IMR-90 (cell line): ENCODE measurements at regions not wholly inside any gene's neighbourhood (a gene's known extent, or its start where the extent isn't known, plus 50 kb on each side); places are given as distances from the start of the nearest gene placed in this dataset.

ENCODE experiments used
- ATAC-seq: fragments of 200-7000 bp; cut with Tn5 transposase; 2 replicates; pipeline ENCODE4 v1.9.1; 2020; ENCODE audit warnings: low read depth, mild to moderate bottlenecking, moderate library complexity
- BruUV-seq: library from RNA; stranded (reverse); fragments of 400-500 nt; replicated peaks from 2 replicates; lab custom pipeline; 2021; lab: Mats Ljungman, UMichigan
- CTCF ChIA-PET: fragments of 300-600 bp; formaldehyde crosslinking; extraction: SDS; loops from one replicate; lab custom pipeline; 2021; ENCODE audit warnings: antibody characterized with exemption; lab: Yijun Ruan, JAX
- POLR2A ChIA-PET: fragments of 300-600 bp; sonication (Branson Sonifier 250); formaldehyde crosslinking; loops from one replicate; lab custom pipeline; 2022; ENCODE audit warnings: antibody characterized with exemption; ENCODE audit not compliant: unreplicated experiment; lab: Charles Lee
- DNase-seq: peaks from one replicate; pipeline ENCODE4 v3.0.0; 2013
- H2AFZ ChIP-seq: replicated peaks from 2 replicates; pipeline ENCODE3; 2013; ENCODE audit warnings: low read length, mild to moderate bottlenecking; ENCODE audit not compliant: poor library complexity
- H2AK5ac ChIP-seq: 2 replicates; pipeline ENCODE4 v1.6.1; 2013; ENCODE audit warnings: low read depth, low read length, inconsistent platforms
- H2AK9ac ChIP-seq: replicated peaks from 2 replicates; pipeline ENCODE3; 2013; ENCODE audit warnings: mild to moderate bottlenecking, low read depth, low read length, moderate library complexity; ENCODE audit not compliant: poor library complexity
- H2BK120ac ChIP-seq: 2 replicates; pipeline ENCODE4 v1.6.1; 2013; ENCODE audit warnings: low read depth, low read length, inconsistent platforms
- H2BK15ac ChIP-seq: 3 replicates; pipeline ENCODE4 v1.6.1; 2013; ENCODE audit warnings: low read depth, low read length, inconsistent platforms
- H2BK20ac ChIP-seq: 2 replicates; pipeline ENCODE4 v1.6.1; 2013; ENCODE audit warnings: low read depth, mild to moderate bottlenecking, inconsistent platforms, low read length, moderate library complexity
- H2BK5ac ChIP-seq: 2 replicates; pipeline ENCODE4 v1.6.1; 2013; ENCODE audit warnings: mild to moderate bottlenecking, low read depth, low read length, inconsistent platforms; ENCODE audit not compliant: poor library complexity, severe bottlenecking
- H3K14ac ChIP-seq: replicated peaks from 2 replicates; pipeline ENCODE4 v1.6.1; 2013; ENCODE audit warnings: low read depth, low read length, inconsistent platforms
- H3K18ac ChIP-seq: 2 replicates; pipeline ENCODE4 v1.6.1; 2013; ENCODE audit warnings: low read depth, low read length, control low read depth
- H3K23ac ChIP-seq: 2 replicates; pipeline ENCODE4 v1.6.1; 2013; ENCODE audit warnings: low read depth, low read length, inconsistent platforms
- H3K27ac ChIP-seq: 2 replicates; pipeline ENCODE4 v1.5.1; 2013; ENCODE audit warnings: mild to moderate bottlenecking, control low read depth, low read length; ENCODE audit not compliant: insufficient read depth
- H3K27me3 ChIP-seq: 2 replicates; pipeline ENCODE4 v1.6.1; 2013; ENCODE audit warnings: low read length; ENCODE audit not compliant: control insufficient read depth, insufficient read depth
- H3K36me3 ChIP-seq: 2 replicates; pipeline ENCODE4 v1.6.1; 2013; ENCODE audit warnings: low read length, mixed read lengths; ENCODE audit not compliant: control insufficient read depth, insufficient read depth
- H3K4ac ChIP-seq: 2 replicates; pipeline ENCODE4 v1.6.1; 2013; ENCODE audit warnings: low read depth, low read length, inconsistent platforms
- H3K4me1 ChIP-seq: 2 replicates; pipeline ENCODE4 v1.6.1; 2013; ENCODE audit warnings: low read length, mixed read lengths; ENCODE audit not compliant: control insufficient read depth, insufficient read depth
- H3K4me2 ChIP-seq: 2 replicates; pipeline ENCODE4 v1.6.1; 2013; ENCODE audit warnings: low read depth, mild to moderate bottlenecking, control low read depth, low read length, moderate library complexity
- H3K4me3 ChIP-seq: 2 replicates; pipeline ENCODE4 v1.5.1; 2013; ENCODE audit warnings: low read depth, mild to moderate bottlenecking, control low read depth, low read length, moderate library complexity; ENCODE audit not compliant: insufficient read depth
- H3K56ac ChIP-seq: 2 replicates; pipeline ENCODE4 v1.6.1; 2013; ENCODE audit warnings: low read length, inconsistent platforms; ENCODE audit not compliant: insufficient read depth; ENCODE audit errors: extremely low read depth
- H3K79me1 ChIP-seq, 2 experiments: 2 replicates each; pipeline ENCODE4 v1.6.1; 2013; ENCODE audit warnings: low read length in 2 of 2, inconsistent platforms in 1 of 2, low read depth in 1 of 2
- H3K9ac ChIP-seq: 2 replicates; pipeline ENCODE4 v1.6.1; 2013; ENCODE audit warnings: low read depth, low read length, control low read depth
- H3K9me1 ChIP-seq: 2 replicates; pipeline ENCODE4 v1.6.1; 2013; ENCODE audit warnings: low read length, inconsistent platforms; ENCODE audit not compliant: insufficient read depth
- H3K9me3 ChIP-seq: 2 replicates; pipeline ENCODE4 v1.6.1; 2013; ENCODE audit warnings: low read length; ENCODE audit not compliant: control insufficient read depth, insufficient read depth
- H4K20me1 ChIP-seq: 2 replicates; pipeline ENCODE4 v1.6.1; 2013; ENCODE audit warnings: low read length, inconsistent platforms; ENCODE audit not compliant: insufficient read depth
- H4K5ac ChIP-seq: 2 replicates; pipeline ENCODE4 v1.6.1; 2013; ENCODE audit warnings: mild to moderate bottlenecking, low read depth, low read length, control low read depth
- H4K8ac ChIP-seq, 2 experiments: 2 replicates each; pipeline ENCODE4 v1.6.1; 2013; ENCODE audit warnings: low read depth in 2 of 2, low read length in 2 of 2, control low read depth in 1 of 2, inconsistent platforms in 1 of 2
- H4K91ac ChIP-seq: 2 replicates; pipeline ENCODE4 v1.6.1; 2013; ENCODE audit warnings: low read depth, low read length, inconsistent platforms; ENCODE audit not compliant: insufficient read depth
- BHLHE40 ChIP-seq: fragments of 150-350 bp; IDR thresholded peaks from 2 replicates; pipeline ENCODE4 v1.6.1; 2016; ENCODE audit warnings: mild to moderate bottlenecking, low read depth, low read length
- CEBPB ChIP-seq: IDR thresholded peaks from 2 replicates; pipeline ENCODE4 v1.6.1; 2012; ENCODE audit warnings: low read depth, low read length, improper control_type of control experiment
- CHD1 ChIP-seq: IDR thresholded peaks from 2 replicates; pipeline ENCODE4 v1.6.1; 2012; ENCODE audit warnings: low read depth, low read length, improper control_type of control experiment
- FOS ChIP-seq: fragments of 150-350 bp; IDR thresholded peaks from 2 replicates; pipeline ENCODE4 v1.6.1; 2016; ENCODE audit warnings: low read depth, low read length
- MAFK ChIP-seq: IDR thresholded peaks from 2 replicates; pipeline ENCODE4 v1.6.1; 2012; ENCODE audit warnings: low read depth, low read length, improper control_type of control experiment
- MAZ ChIP-seq: IDR thresholded peaks from 2 replicates; pipeline ENCODE4 v1.6.1; 2012; ENCODE audit warnings: low read depth, mild to moderate bottlenecking, low read length, improper control_type of control experiment, moderate library complexity, borderline replicate concordance
- MXI1 ChIP-seq: IDR thresholded peaks from 2 replicates; pipeline ENCODE4 v1.6.1; 2012; ENCODE audit warnings: low read depth, mild to moderate bottlenecking, low read length, moderate library complexity, borderline replicate concordance
- NFE2L2 ChIP-seq: fragments of 150-350 bp; IDR thresholded peaks from 2 replicates; pipeline ENCODE4 v1.6.1; 2016; ENCODE audit warnings: low read depth, mild to moderate bottlenecking, low read length
- POLR2A ChIP-seq: IDR thresholded peaks from 2 replicates; pipeline ENCODE4 v1.6.1; 2012; ENCODE audit warnings: mild to moderate bottlenecking, low read depth, low read length
- RAD21 ChIP-seq: IDR thresholded peaks from 2 replicates; pipeline ENCODE4 v1.6.1; 2012; ENCODE audit warnings: low read length, improper control_type of control experiment
- RCOR1 ChIP-seq: IDR thresholded peaks from 2 replicates; pipeline ENCODE4 v1.6.1; 2012; ENCODE audit warnings: mild to moderate bottlenecking, low read length, improper control_type of control experiment; ENCODE audit not compliant: insufficient replicate concordance
- RFX5 ChIP-seq: IDR thresholded peaks from 2 replicates; pipeline ENCODE4 v1.8.0; 2012; ENCODE audit warnings: low read depth, mild to moderate bottlenecking, low read length, moderate library complexity
- SMC3 ChIP-seq: fragments of 150-350 bp; IDR thresholded peaks from 2 replicates; pipeline ENCODE4 v1.6.1; 2016; ENCODE audit warnings: low read depth, mild to moderate bottlenecking, antibody characterized with exemption, low read length, moderate library complexity
- WGBS, 2 experiments: methylation state at CpG; one replicate each; pipeline versions ENCODE4 v1.1.5 to v1.1.7; 2013; ENCODE audit warnings: missing lambda C conversion rate in 2 of 2; ENCODE audit not compliant: insufficient read length in 1 of 2; ENCODE audit errors: extremely low coverage in 2 of 2; 5-methylcytosine and 5-hydroxymethylcytosine counted together
- dilution Hi-C: fragments of 300-500 bp; cut with HindIII; formaldehyde crosslinking; loops from one replicate; pipeline ENCODE4 v1.14.3; 2018; ENCODE audit warnings: low sequenced_read_pairs; ENCODE audit not compliant: unreplicated experiment
- in situ Hi-C: fragments of 300-500 bp; cut with MboI; formaldehyde crosslinking; loops from 3 replicates; pipeline ENCODE4 v1.14.3; 2019; ENCODE audit warnings: low sequenced_read_pairs, inconsistent platforms, mixed read lengths
- intact Hi-C: fragments of 100-400 bp; cut with micrococcal nuclease; formaldehyde crosslinking; loops from 2 replicates; pipeline ENCODE4 v1.10.0; 2022
- TF ChIP-seq, protein P1 (sequence below): fragments of 150-350 bp; IDR thresholded peaks from 2 replicates; pipeline ENCODE4 v1.6.1; 2016; ENCODE audit warnings: low read depth, mild to moderate bottlenecking, low read length, moderate library complexity, borderline replicate concordance
- TF ChIP-seq, protein P2 (sequence below): conservative IDR thresholded peaks from 2 replicates; pipeline ENCODE4 v1.5.1; 2012; ENCODE audit warnings: mild to moderate bottlenecking, low read depth, low read length, improper control_type of control experiment
- TF ChIP-seq, protein P3 (sequence below): fragments of 150-350 bp; IDR thresholded peaks from 2 replicates; pipeline ENCODE4 v1.6.1; 2017; ENCODE audit warnings: mild to moderate bottlenecking, antibody characterized with exemption, low read length, low read depth

DNA sequence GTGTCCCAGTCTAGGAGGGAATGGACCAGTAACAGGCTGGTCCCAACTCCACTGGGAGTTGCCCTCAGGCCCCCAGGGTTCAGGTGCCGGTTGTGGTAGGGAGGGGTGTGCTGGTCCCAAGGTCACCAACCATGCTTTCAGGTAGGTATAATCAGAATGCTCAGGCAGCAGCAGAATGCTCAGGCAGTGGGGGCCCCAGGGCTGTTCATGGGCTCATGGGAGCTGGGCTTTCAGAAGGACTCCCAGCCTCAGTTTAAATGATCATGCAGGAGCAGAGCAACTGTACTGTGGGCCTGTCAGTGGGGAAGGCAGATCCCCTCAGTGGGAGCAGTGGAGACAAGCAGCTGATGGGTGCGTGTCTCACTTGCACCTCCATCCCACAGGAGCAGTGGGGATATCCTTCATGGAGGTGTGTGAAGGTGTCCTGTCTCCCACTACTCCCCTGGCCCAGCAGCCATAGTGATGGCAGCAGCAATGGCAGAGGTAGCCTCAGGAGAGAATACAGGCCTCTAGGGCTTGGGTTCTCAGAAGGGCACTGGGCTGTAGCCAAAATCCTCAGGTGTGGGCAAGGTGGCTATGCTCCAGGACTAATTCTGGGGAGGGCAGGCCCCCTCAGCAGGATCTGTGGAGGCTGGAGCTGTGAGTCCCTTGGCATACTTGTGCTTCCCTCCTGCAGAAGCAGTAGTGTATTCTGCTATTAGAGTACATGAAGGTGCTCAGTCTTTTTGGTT, 917.3 kb upstream of the B3GALT2 start:
- DNase-seq: no peak
- Histone ChIP-seq H2BK20ac (no peak overlapping the region), H3K79me1 (no peaks in the 10 kb centered on the region), H3K9me3 (no peaks in the 10 kb centered on the region), H4K5ac (no peak overlapping the region), H3K4me3 (no peak overlapping the region), H3K56ac (no peak overlapping the region), H2AFZ (no peak overlapping the region), H3K4me1 (no peaks in the 10 kb centered on the region), H3K36me3 (no peaks in the 10 kb centered on the region), H3K14ac (no peak overlapping the region), H2AK5ac (no peak overlapping the region), H3K27me3 (no peaks in the 10 kb centered on the region), H2BK15ac (no peak overlapping the region), H3K4me2 (no peak overlapping the region), H3K9ac (no peak overlapping the region), H3K23ac (no peak overlapping the region), H4K91ac (no peak overlapping the region), H3K9me1 (no peaks in the 10 kb centered on the region), H2BK120ac (no peak overlapping the region), H4K20me1 (no peaks in the 10 kb centered on the region), H3K27ac (no peak overlapping the region), H2AK9ac (no peak overlapping the region), H3K4ac (no peak overlapping the region), H3K18ac (no peak overlapping the region), H4K8ac (no peak overlapping the region), H2BK5ac (no peak overlapping the region)
- CTCF ChIA-PET: no interaction called here
- ATAC-seq: no peak
- no TSS peak for BruUV-seq
- intact Hi-C loops: no loop called here
- in situ Hi-C loops: no loop called here
- no CpG with 5 or more reads among the region's 2 CpGs for WGBS, 2 experiments
- dilution Hi-C loops: no loop called here
- POLR2A ChIA-PET: no interaction called here
- TF ChIP-seq POLR2A (no peak), RAD21 (no peak), MAZ (no peak), SMC3 (no peak), RFX5 (no peak), NFE2L2 (no peak), MXI1 (no peak), MAFK (no peak), BHLHE40 (no peak), RCOR1 (no peak), FOS (no peak), CHD1 (no peak), CEBPB (no peak)
- TF ChIP-seq, protein P1, sequence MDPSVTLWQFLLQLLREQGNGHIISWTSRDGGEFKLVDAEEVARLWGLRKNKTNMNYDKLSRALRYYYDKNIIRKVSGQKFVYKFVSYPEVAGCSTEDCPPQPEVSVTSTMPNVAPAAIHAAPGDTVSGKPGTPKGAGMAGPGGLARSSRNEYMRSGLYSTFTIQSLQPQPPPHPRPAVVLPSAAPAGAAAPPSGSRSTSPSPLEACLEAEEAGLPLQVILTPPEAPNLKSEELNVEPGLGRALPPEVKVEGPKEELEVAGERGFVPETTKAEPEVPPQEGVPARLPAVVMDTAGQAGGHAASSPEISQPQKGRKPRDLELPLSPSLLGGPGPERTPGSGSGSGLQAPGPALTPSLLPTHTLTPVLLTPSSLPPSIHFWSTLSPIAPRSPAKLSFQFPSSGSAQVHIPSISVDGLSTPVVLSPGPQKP: no peak
- TF ChIP-seq, protein P2, sequence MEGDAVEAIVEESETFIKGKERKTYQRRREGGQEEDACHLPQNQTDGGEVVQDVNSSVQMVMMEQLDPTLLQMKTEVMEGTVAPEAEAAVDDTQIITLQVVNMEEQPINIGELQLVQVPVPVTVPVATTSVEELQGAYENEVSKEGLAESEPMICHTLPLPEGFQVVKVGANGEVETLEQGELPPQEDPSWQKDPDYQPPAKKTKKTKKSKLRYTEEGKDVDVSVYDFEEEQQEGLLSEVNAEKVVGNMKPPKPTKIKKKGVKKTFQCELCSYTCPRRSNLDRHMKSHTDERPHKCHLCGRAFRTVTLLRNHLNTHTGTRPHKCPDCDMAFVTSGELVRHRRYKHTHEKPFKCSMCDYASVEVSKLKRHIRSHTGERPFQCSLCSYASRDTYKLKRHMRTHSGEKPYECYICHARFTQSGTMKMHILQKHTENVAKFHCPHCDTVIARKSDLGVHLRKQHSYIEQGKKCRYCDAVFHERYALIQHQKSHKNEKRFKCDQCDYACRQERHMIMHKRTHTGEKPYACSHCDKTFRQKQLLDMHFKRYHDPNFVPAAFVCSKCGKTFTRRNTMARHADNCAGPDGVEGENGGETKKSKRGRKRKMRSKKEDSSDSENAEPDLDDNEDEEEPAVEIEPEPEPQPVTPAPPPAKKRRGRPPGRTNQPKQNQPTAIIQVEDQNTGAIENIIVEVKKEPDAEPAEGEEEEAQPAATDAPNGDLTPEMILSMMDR: no peak
- TF ChIP-seq, protein P3, sequence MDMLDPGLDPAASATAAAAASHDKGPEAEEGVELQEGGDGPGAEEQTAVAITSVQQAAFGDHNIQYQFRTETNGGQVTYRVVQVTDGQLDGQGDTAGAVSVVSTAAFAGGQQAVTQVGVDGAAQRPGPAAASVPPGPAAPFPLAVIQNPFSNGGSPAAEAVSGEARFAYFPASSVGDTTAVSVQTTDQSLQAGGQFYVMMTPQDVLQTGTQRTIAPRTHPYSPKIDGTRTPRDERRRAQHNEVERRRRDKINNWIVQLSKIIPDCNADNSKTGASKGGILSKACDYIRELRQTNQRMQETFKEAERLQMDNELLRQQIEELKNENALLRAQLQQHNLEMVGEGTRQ: no peak
